Choroid plexus epithelial cell (primary cell): ENCODE measurements at regions not wholly inside any gene's neighbourhood (a gene's known extent, or its start where the extent isn't known, plus 50 kb on each side); places are given as distances from the start of the nearest gene placed in this dataset.

Source experiments
- DNase-seq: peaks from one replicate; pipeline ENCODE4 v3.0.0-alpha.2; 2010; ENCODE audit warnings: low read depth
- H3K4me3 ChIP-seq: 2 replicates; pipeline ENCODE4 v1.5.1; 2011; ENCODE audit warnings: low read depth, mild to moderate bottlenecking, control low read depth, low read length, moderate library complexity
- TF ChIP-seq, protein P1 (sequence below): conservative IDR thresholded peaks from 2 replicates; pipeline ENCODE4 v1.5.1; 2011; ENCODE audit warnings: low read depth, mild to moderate bottlenecking, control low read depth, inconsistent platforms, low read length, moderate library complexity

DNA sequence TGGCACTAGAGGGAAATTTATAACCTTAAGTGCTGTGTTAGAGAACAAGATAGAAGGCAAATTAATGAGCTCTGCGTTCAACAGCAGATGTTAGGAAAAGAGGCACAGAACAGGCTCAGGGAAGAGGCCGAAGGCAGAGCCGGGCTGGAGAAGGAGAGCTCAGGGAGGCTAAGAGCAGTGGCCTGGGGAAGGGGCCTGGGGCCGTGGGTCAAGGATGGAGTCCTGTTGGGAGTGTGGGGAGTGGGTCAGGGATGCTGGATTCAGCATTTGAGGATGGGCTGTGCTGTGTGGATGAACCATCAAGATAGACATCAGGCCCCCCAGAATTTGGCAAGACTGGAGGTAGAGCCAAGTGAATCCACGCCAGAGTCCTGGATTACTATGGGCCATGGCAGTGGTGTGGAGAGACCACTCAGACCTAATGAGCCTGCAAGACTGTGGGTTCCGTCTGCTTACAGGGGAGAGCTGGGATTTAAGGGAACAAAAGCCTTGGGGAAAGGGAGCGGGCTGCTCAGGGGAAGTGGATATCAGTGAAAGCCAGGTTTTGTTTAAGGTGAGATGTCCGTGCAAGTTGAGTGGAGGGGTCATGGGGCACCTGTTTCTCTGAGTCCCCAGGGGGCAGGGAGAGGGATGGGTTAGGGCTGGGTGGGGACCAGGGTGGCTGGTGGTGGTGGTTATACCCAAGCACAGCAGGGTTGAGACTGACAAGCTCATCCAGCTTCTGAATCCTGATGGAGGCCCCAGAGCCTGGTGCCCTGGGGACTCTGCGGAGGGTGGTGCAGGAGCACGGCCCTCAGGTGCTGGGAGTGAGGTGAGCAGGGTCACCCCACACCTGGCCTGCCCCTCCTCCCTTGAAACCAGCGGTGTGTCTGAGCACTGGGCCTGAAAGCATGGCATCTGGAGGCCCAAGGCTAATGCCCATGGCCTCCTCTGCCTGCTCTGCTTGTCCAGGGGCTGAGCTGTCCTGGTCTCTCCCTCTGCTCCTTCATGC is 101.7 kb downstream of the BMS1 start:
- DNase-seq: no peak
- no peak overlapping the region for H3K4me3 ChIP-seq
- TF ChIP-seq, protein P1, sequence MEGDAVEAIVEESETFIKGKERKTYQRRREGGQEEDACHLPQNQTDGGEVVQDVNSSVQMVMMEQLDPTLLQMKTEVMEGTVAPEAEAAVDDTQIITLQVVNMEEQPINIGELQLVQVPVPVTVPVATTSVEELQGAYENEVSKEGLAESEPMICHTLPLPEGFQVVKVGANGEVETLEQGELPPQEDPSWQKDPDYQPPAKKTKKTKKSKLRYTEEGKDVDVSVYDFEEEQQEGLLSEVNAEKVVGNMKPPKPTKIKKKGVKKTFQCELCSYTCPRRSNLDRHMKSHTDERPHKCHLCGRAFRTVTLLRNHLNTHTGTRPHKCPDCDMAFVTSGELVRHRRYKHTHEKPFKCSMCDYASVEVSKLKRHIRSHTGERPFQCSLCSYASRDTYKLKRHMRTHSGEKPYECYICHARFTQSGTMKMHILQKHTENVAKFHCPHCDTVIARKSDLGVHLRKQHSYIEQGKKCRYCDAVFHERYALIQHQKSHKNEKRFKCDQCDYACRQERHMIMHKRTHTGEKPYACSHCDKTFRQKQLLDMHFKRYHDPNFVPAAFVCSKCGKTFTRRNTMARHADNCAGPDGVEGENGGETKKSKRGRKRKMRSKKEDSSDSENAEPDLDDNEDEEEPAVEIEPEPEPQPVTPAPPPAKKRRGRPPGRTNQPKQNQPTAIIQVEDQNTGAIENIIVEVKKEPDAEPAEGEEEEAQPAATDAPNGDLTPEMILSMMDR: no peak

DNA sequence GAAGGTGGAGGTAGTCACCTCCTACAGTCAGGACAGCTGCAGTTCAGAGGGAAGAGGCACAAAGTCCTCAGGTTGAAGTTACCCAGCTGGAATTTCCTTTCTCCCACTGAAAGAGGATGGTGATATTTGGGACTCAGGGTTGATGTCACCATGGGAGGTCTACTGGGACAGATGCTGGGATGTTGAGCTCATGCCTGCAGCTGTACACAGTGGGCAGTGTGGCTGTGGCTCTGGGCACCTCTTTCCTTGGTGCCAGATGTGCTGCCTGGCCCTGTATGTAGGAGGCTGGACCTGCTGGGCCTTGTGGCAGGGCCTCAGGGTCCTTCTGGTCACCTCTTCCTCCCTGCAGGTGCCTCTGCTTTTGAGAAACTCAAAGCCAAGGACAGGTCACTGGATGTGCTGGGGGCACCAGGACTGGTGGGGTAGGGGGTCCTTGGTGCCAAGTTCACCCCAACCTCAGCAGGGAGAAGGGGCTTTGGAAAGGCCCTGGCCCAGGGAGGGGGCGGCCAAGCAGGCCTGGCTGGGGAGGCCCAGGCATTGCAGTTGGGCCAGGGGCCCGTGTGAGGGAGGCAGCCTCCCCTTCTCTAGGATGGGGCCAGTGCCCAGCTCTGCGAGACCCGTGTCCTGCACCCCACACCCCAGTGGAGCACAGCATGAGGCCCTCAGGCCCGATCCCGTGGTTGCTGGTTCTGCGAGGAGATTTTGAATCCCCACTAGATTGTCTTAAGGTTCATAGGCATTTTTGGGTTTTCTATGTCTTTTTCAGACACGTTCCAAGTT is 103.1 kb downstream of the BMS1 start:
- no peak for DNase-seq
- TF ChIP-seq, protein P1: no peak
- H3K4me3 ChIP-seq: no peak overlapping the region

DNA sequence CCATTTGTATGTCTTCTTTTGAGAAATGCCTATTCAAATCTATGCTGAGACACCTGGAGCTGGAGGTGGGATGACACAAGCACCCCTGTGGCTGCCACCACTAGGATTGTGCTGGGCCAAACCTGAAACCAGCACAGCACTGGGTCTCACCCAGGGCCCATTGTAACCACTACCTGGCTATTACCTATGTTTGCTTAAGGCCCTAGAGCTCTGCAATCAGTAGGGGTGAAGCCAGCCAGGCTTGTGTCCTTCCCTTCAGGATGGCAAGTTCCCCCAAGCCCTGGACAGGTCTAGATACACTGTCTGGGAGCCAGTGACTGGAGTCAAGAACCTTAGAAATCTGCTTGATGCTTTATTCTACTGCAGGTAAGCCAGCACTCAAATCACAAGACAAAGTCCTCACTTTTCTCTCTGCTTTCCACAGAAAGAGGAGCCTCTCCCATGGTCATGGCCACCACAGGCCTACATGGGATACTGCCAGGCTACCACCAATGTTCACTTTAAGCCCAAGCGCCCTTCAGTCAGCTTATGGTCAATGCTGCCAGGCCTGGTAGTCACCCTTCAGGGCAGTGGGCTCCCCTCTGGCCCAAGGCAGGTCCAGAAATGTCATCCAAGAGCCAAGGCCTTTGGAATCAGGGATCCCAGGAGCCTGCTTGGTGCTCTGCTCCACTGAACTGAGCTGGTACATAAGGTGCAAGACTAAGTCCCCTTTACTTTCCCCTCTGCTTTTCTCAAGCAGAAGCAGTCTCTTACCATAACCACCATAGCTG is 105.3 kb downstream of the BMS1 start:
- DNase-seq: no peak
- TF ChIP-seq, protein P1: no peak
- H3K4me3 ChIP-seq: no peak overlapping the region

DNA sequence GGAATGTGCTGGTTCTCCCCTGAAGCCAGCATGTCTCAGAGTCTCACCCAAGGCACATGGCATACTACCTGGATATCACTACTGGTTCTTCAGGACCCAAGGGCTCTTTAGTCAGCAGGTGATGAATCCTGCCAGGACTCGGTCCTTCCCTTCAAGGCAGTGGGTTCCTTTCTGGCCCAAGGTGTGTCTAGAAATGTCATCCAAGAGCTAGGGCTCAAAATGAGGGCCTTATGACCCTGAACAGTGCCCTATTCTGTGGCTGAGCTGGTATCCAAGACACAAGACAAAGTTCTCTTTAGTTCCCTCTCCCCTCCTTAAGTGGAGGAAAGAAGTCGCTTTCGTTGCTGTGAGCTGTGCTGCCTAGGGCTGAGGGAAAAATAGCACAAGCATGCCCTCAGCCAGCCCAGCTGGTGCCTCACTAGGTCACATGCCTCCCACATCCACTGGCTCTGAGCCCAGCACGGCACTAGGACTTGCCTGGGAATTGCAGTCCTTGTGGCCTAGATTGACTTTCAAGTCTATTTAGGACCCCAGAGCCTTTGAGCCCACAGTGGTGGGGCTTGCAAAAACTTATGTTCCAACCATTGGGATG is 106.0 kb downstream of the BMS1 start:
- TF ChIP-seq, protein P1: no peak
- no peak overlapping the region for H3K4me3 ChIP-seq
- no peak for DNase-seq

DNA sequence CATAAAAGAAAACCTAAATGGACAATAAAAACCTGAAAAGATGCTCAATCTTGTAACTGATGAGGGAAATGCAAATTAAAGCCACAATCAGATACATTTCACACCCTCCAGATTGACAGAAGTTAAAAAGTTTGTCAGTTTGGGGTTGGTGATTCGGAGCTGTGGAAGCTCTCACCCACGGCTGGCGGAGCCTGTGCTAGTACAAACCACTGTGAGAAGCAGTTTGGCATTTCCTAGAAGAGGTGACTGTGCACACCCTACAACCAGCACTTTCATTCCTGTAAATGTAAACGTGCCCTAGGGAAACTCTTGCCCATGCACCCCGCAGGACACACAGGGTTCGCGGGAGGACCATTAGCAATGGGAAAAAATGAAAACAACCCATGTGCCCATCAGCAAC is 114.1 kb downstream of the BMS1 start:
- no peak overlapping the region for H3K4me3 ChIP-seq
- no peak for DNase-seq
- TF ChIP-seq, protein P1: no peak

DNA sequence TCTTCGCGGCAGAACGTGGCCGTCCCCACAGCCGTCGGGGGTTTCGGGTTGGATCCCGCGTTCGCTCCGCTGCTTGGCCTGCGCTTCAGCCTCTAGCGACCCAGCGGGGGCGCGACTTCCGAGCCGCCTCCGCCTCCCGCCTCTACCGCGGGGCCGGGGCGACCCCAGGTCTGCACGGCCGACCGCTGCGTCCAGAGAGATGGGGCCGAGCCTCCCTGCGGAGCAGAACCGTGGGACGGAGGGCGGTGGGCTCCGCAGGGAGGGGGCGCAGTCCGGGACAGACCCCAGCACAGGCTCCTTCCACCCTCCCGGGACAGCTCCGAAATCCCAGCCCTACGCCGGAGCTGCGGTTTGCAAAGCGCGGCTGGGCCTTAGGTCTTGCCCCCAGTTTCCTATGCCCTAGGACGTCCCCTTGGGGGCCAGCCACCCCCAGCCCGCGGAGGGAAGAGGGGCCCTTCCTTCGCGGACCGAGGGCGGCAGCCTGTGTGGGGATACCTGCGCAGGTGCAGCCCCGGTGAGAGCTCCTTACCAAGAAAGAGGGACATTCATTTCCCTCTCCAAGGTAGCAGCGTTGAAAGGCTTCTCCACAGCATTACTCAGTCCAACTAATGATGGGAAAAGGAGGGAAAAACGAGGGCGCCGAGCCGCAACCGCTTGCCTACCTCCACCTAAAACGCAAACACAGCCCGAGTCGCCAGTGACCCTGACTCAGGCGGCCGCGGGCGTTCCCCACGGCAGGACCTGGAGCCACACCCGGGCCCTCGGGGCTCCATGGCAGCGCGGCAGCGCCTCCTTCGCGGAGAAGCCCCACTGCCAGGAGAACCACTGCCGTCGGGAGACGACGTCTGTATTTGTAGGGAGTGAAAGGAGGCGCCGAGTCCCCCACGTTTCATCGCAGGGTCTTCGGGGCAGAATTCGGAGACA is 115.7 kb downstream of the BMS1 start:
- TF ChIP-seq, protein P1: no peak
- no peak overlapping the region for H3K4me3 ChIP-seq
- no peak for DNase-seq
